Thyroid gland (tissue), 4 donors: ENCODE measurements at regions not wholly inside any gene's neighbourhood (a gene's known extent, or its start where the extent isn't known, plus 50 kb on each side); places are given as distances from the start of the nearest gene placed in this dataset.

Source experiments
- POLR2A ChIP-seq, 2 donors: fragments of 450-650 bp; IDR thresholded peaks; one replicate each; pipeline ENCODE4 v1.6.1; 2017; ENCODE audit warnings: antibody characterized with exemption in 2 of 2, mild to moderate bottlenecking in 2 of 2, moderate library complexity in 1 of 2
- TF ChIP-seq, protein P1 (sequence below), 6 experiments: fragments of 200-600 bp in 3 of 6; fragments of 450-650 bp in 3 of 6; sonication (generic) in 3 of 6; IDR thresholded peaks; one replicate each; pipeline ENCODE4 v1.5.1; 2016 to 2019; ENCODE audit warnings: antibody characterized with exemption in 6 of 6, mild to moderate bottlenecking in 2 of 6, inconsistent platforms in 1 of 6, moderate library complexity in 1 of 6

DNA sequence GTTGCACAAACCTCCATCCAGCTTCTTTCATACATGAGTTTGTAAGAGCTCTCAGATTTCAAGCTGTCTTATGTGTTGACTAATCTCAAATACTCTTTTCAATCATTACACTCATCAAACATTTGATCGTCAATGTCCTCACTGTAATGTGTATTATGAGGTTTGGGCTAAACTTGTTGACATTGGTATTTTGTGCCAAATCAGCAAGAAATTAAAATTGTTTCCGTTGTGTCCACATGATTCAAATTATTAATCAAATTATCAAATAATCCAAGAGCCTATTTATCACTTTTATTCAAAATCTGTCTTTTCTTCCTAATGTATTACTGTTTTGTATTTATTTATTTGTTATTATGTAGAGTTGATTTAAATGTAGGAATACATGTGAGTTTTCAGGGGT lies 283.4 kb downstream of the GAS1 start:
- TF ChIP-seq, protein P1, sequence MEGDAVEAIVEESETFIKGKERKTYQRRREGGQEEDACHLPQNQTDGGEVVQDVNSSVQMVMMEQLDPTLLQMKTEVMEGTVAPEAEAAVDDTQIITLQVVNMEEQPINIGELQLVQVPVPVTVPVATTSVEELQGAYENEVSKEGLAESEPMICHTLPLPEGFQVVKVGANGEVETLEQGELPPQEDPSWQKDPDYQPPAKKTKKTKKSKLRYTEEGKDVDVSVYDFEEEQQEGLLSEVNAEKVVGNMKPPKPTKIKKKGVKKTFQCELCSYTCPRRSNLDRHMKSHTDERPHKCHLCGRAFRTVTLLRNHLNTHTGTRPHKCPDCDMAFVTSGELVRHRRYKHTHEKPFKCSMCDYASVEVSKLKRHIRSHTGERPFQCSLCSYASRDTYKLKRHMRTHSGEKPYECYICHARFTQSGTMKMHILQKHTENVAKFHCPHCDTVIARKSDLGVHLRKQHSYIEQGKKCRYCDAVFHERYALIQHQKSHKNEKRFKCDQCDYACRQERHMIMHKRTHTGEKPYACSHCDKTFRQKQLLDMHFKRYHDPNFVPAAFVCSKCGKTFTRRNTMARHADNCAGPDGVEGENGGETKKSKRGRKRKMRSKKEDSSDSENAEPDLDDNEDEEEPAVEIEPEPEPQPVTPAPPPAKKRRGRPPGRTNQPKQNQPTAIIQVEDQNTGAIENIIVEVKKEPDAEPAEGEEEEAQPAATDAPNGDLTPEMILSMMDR (IDR thresholded peaks at IDR 0.05), result no peak
- no peak for TF ChIP-seq POLR2A (IDR thresholded peaks at IDR 0.05)
